ENCODE measurements at regions not wholly inside any gene's neighbourhood (a gene's known extent, or its start where the extent isn't known, plus 50 kb on each side); places are given as distances from the start of the nearest gene placed in this dataset.

DNA sequence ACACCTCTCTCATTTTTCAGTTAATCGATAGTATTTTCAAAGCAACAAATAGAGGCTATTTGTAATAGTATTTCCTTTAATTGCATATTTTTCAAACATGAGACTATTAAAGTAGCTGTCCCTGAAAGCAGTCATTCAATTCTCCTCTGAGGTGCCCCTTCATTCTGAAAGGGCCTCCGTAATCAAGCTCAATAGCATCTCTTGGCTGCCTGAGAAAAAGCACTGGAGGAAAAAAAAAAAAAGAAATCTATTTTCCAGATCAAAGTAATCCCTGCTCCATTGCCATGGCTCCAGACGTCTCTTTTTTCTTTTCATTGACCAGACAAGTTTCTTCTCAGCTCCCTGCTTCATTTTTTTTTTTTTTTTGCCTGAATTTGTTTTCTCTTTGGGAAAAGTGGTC, 154.5 kb upstream of the BLID start:
- Histone ChIP-seq H3K36me3 (ENCODE audit: control insufficient read depth in 3 of 3, insufficient read depth in 3 of 3, low read length in 3 of 3) (no peaks in the 10 kb centered on the region), H3K27me3 (ENCODE audit: control insufficient read depth in 3 of 3, insufficient read depth in 3 of 3, low read length in 3 of 3) (no peaks in the 10 kb centered on the region), H3K9me3 (ENCODE audit: control insufficient read depth in 3 of 3, low read length in 3 of 3) (no peaks in the 10 kb centered on the region), H3K4me3 (ENCODE audit: low read length in 3 of 3) (no peak overlapping the region), H3K4me1 (ENCODE audit: control insufficient read depth in 3 of 3, insufficient read depth in 3 of 3, low read length in 3 of 3) (peaks cover 11 to 16% (median 14%) of the 10 kb centered on the region in 3 donors), H3K27ac (ENCODE audit: low read depth, low read length) (peak overlapping the region; percentile 12), H3K9ac (ENCODE audit: low read depth in 1 of 3, low read length in 3 of 3) (no peak overlapping the region)

DNA sequence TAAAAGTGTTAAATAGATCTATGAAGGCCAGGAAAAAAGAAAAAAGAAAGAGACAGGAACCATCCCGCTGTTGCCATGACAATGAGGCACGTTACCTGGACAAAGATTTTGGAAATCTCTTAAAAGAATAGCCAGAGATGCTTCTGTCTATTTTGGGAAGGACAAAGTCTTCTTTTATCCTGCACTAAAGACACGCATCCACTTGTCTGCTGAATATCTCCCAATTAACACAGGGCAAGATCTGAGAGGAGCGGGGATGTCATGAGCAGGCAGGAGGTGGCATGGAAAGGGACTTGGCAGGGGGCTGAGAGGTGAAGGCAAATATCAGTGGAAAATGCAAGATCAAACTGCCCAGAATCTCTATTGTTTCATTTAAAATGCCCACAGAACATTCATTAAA, 153.8 kb upstream of the BLID start:
- Histone ChIP-seq H3K4me3 (ENCODE audit: low read length in 3 of 3) (no peak overlapping the region), H3K9me3 (ENCODE audit: control insufficient read depth in 3 of 3, low read length in 3 of 3) (no peaks in the 10 kb centered on the region), H3K36me3 (ENCODE audit: control insufficient read depth in 3 of 3, insufficient read depth in 3 of 3, low read length in 3 of 3) (no peaks in the 10 kb centered on the region), H3K4me1 (ENCODE audit: control insufficient read depth in 3 of 3, insufficient read depth in 3 of 3, low read length in 3 of 3) (peaks cover 11 to 16% (median 14%) of the 10 kb centered on the region in 3 donors), H3K27ac (ENCODE audit: low read depth, low read length) (no peak overlapping the region), H3K27me3 (ENCODE audit: control insufficient read depth in 3 of 3, insufficient read depth in 3 of 3, low read length in 3 of 3) (no peaks in the 10 kb centered on the region), H3K9ac (ENCODE audit: low read depth in 1 of 3, low read length in 3 of 3) (no peak overlapping the region)

DNA sequence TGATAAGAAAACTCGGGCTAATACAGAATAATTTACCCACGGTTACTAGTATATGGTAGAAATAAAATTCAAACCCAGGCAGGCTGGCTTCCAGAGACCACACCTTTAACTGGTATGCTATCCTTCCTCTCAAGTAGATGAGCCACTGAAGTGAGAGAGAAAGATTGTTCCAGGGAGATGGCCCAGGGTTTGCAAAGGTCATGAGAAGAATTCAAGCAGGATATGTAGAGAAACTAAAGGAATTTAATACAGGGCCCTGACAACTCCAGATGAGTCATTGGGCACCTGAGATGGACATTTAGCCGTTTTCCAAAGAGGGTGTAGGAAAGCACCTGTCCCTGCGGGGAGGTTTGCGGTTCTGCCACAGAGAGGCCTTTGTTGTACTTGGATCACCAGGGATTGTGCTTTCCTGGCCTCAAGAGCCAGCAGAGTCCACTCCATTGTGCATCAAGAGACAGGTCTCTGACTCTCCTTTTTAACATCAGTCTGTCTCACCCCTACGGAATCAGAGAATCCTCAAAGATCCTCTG, 152.7 kb upstream of the BLID start:
- no peak overlapping the region for H3K27ac ChIP-seq (ENCODE audit: low read depth, low read length)
- no peaks in the 10 kb centered on the region for H3K27me3 ChIP-seq (ENCODE audit: control insufficient read depth in 3 of 3, insufficient read depth in 3 of 3, low read length in 3 of 3)
- H3K9ac ChIP-seq (ENCODE audit: low read depth in 1 of 3, low read length in 3 of 3) = no peak overlapping the region

DNA sequence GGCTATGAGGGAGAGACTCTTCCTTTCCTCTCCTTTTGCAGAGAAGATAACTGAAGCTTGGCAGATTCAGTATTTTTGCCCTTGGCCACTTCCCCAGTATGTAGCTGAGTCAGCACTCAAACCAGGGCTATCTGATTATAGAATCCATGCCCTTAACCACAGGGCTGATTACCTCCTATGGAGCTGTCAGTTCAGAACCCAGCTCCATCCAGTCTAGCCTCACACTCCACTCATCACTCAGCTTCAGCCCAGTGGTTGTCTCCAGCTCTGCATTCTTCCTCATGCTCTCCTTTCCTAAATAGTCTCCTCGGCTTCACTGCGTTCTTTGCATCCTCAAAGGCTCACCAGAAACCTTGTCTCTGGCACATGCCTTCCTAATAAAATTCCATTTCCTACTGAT, 151.6 kb upstream of the BLID start:
- Histone ChIP-seq H3K4me1 (ENCODE audit: control insufficient read depth in 3 of 3, insufficient read depth in 3 of 3, low read length in 3 of 3) (peaks cover 11 to 16% (median 14%) of the 10 kb centered on the region in 3 donors), H3K4me3 (ENCODE audit: low read length in 3 of 3) (no peak overlapping the region), H3K27me3 (ENCODE audit: control insufficient read depth in 3 of 3, insufficient read depth in 3 of 3, low read length in 3 of 3) (no peaks in the 10 kb centered on the region), H3K9me3 (ENCODE audit: control insufficient read depth in 3 of 3, low read length in 3 of 3) (no peaks in the 10 kb centered on the region), H3K27ac (ENCODE audit: low read depth, low read length) (no peak overlapping the region), H3K36me3 (ENCODE audit: control insufficient read depth in 3 of 3, insufficient read depth in 3 of 3, low read length in 3 of 3) (no peaks in the 10 kb centered on the region), H3K9ac (ENCODE audit: low read depth in 1 of 3, low read length in 3 of 3) (no peak overlapping the region)

More for the DNA sequence above, 152.7 kb upstream of the BLID start:
- peaks cover 11 to 16% (median 14%) of the 10 kb centered on the region in 3 donors for H3K4me1 ChIP-seq (ENCODE audit: control insufficient read depth in 3 of 3, insufficient read depth in 3 of 3, low read length in 3 of 3)
- H3K4me3 ChIP-seq (ENCODE audit: low read length in 3 of 3) = no peak overlapping the region
- H3K9me3 ChIP-seq (ENCODE audit: control insufficient read depth in 3 of 3, low read length in 3 of 3) = no peaks in the 10 kb centered on the region
- H3K36me3 ChIP-seq (ENCODE audit: control insufficient read depth in 3 of 3, insufficient read depth in 3 of 3, low read length in 3 of 3) = no peaks in the 10 kb centered on the region

DNA sequence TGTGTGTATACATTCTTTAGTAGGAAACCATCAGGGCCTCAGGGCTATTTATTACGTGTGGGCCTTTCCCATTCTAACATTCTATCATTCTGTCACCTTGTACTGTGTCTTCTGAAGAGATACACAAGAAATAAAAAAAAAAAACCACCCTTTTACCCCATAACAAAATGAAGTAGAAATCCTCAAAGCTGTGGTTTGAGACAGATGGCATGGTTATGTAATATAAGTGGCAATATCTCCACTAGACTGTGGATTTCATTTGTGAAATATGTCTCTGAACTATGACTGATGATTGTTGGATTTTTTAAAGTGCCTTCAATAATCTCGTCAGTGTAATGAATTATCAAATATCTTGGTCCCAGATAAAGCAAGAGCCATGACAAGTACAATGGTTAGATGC, 150.0 kb upstream of the BLID start:
- H3K9ac ChIP-seq (ENCODE audit: low read depth in 1 of 3, low read length in 3 of 3) = no peak overlapping the region
- no peaks in the 10 kb centered on the region for H3K36me3 ChIP-seq (ENCODE audit: control insufficient read depth in 3 of 3, insufficient read depth in 3 of 3, low read length in 3 of 3)
- H3K4me1 ChIP-seq (ENCODE audit: control insufficient read depth in 3 of 3, insufficient read depth in 3 of 3, low read length in 3 of 3) = peaks cover under 1 to 2% (median 1%) of the 10 kb centered on the region in 3 donors
- no peak overlapping the region for H3K4me3 ChIP-seq (ENCODE audit: low read length in 3 of 3)
- no peaks in the 10 kb centered on the region for H3K9me3 ChIP-seq (ENCODE audit: control insufficient read depth in 3 of 3, low read length in 3 of 3)
- no peaks in the 10 kb centered on the region for H3K27me3 ChIP-seq (ENCODE audit: control insufficient read depth in 3 of 3, insufficient read depth in 3 of 3, low read length in 3 of 3)
- no peak overlapping the region for H3K27ac ChIP-seq (ENCODE audit: low read depth, low read length)

DNA sequence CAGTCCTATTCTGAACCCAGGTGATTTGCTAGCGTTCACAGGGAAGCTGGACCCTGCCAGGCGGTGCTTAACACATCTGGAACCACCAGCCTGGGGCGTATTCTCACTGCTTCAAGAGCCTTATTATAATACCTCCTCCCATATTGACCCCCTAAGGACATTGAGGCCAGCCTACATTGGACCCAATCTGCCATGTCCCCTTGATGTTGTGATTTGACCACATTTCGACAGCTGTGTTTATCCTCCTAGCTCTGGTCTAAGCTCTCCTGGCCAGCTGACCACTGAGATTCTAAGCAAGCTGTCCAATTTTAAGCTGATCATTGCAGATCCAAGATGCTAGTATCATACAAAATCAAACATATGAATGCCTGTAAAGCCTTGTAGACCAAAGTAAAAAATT, 148.1 kb upstream of the BLID start:
- H3K4me1 ChIP-seq (ENCODE audit: control insufficient read depth in 3 of 3, insufficient read depth in 3 of 3, low read length in 3 of 3) = peaks cover under 1 to 6% (median under 1%) of the 10 kb centered on the region in 3 donors
- no peak overlapping the region for H3K4me3 ChIP-seq (ENCODE audit: low read length in 3 of 3)
- H3K27me3 ChIP-seq (ENCODE audit: control insufficient read depth in 3 of 3, insufficient read depth in 3 of 3, low read length in 3 of 3) = no peaks in the 10 kb centered on the region
- no peaks in the 10 kb centered on the region for H3K9me3 ChIP-seq (ENCODE audit: control insufficient read depth in 3 of 3, low read length in 3 of 3)
- H3K27ac ChIP-seq (ENCODE audit: low read depth, low read length) = no peak overlapping the region
- no peak overlapping the region for H3K9ac ChIP-seq (ENCODE audit: low read depth in 1 of 3, low read length in 3 of 3)
- no peaks in the 10 kb centered on the region for H3K36me3 ChIP-seq (ENCODE audit: control insufficient read depth in 3 of 3, insufficient read depth in 3 of 3, low read length in 3 of 3)

DNA sequence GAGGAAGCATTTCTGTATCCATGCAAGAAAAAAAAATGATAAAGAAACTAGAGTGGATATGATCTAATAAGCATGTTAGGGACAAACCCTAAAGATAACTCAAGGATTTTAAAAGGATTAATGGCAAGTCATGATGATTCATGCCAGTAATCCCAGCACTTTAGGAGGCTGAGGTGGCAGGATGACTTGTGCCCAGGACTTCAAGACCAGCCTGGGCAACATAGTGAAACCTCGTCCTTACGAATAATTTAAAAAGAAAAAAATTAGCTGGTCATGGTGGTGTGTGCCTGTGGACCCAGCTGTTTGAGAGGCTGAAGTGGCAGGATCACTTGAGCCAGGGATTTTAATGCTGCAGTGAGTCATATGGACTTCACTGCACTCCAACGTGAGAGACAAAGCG, 145.5 kb upstream of the BLID start:
- H3K4me3 ChIP-seq (ENCODE audit: low read length in 3 of 3) = no peak overlapping the region
- H3K27me3 ChIP-seq (ENCODE audit: control insufficient read depth in 3 of 3, insufficient read depth in 3 of 3, low read length in 3 of 3) = no peaks in the 10 kb centered on the region

DNA sequence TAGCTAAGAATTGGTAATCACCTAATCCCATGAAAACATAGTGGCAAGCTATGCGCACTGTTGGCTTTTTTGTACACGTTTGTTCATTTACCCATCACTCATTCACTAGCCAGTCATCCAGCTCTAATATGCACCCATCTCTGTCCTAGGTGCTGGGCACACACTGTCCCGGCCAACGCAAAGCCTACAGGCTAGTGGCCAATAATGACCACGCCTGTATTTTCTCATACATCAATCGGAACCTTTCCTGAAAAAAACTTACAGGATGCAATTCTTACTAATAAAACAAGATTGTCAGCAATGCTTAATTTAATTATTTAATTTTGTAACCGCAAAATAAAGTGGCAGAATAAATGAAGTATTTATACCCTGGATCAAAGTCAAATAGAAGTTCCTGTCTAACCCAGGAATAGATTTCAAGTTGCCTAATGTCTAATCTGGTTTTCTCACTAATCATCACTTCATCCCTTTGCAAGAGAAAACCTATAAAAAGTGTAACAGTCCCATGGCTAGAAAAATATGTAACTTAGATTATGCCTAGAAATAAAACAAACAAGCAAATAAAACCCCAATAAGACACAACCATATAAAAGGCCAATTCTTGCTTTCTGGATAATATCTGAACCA, 143.3 kb upstream of the BLID start:
- H3K9me3 ChIP-seq (ENCODE audit: control insufficient read depth in 3 of 3, low read length in 3 of 3) = no peaks in the 10 kb centered on the region
- no peak overlapping the region for H3K9ac ChIP-seq (ENCODE audit: low read depth in 1 of 3, low read length in 3 of 3)
- H3K36me3 ChIP-seq (ENCODE audit: control insufficient read depth in 3 of 3, insufficient read depth in 3 of 3, low read length in 3 of 3) = no peaks in the 10 kb centered on the region
- no peak overlapping the region for H3K27ac ChIP-seq (ENCODE audit: low read depth, low read length)
- peaks cover 6 to 13% (median 8%) of the 10 kb centered on the region in 3 donors for H3K4me1 ChIP-seq (ENCODE audit: control insufficient read depth in 3 of 3, insufficient read depth in 3 of 3, low read length in 3 of 3)
- no peak overlapping the region for H3K4me3 ChIP-seq (ENCODE audit: low read length in 3 of 3)
- H3K27me3 ChIP-seq (ENCODE audit: control insufficient read depth in 3 of 3, insufficient read depth in 3 of 3, low read length in 3 of 3) = no peaks in the 10 kb centered on the region

More for the DNA sequence above, 145.5 kb upstream of the BLID start:
- Histone ChIP-seq H3K27ac (ENCODE audit: low read depth, low read length) (no peak overlapping the region), H3K9me3 (ENCODE audit: control insufficient read depth in 3 of 3, low read length in 3 of 3) (no peaks in the 10 kb centered on the region), H3K4me1 (ENCODE audit: control insufficient read depth in 3 of 3, insufficient read depth in 3 of 3, low read length in 3 of 3) (peaks cover 6 to 13% (median 8%) of the 10 kb centered on the region in 3 donors), H3K36me3 (ENCODE audit: control insufficient read depth in 3 of 3, insufficient read depth in 3 of 3, low read length in 3 of 3) (no peaks in the 10 kb centered on the region), H3K9ac (ENCODE audit: low read depth in 1 of 3, low read length in 3 of 3) (no peak overlapping the region)

DNA sequence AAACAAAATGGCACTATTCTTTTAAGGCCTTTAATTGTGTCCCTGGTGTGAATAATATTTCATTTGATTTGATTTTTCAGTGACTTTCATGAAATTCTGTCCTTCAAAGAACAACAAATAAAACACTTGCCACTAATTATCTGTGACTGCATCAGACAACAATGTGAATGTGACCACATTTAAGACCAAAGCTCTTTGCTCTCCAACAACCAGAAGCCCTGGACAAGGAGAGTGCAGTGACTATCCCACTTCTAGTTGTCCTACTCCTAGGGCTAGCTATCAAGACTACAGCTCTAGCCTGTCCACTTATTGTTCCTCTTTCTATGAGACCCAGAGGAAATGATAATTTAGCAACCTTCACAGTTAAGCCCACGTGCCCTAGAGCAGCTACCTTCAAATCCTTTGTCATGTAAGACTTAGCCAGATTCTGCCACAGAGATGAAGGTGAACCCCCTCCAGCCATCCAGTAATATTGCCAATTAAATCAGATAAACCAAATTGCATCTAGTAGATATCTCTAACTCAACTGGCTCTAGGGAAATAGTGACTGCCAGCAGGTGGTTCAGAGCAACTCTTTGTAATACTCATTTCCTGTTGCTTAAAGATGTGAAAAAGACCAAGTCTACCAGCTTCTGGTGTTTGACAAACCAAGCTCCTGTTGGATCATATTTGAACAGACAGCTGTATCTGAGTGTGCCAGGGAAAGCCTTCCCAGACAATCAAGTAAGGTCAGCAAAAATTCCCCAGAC, 142.6 kb upstream of the BLID start:
- Histone ChIP-seq H3K27ac (ENCODE audit: low read depth, low read length) (no peak overlapping the region), H3K27me3 (ENCODE audit: control insufficient read depth in 3 of 3, insufficient read depth in 3 of 3, low read length in 3 of 3) (no peaks in the 10 kb centered on the region)

DNA sequence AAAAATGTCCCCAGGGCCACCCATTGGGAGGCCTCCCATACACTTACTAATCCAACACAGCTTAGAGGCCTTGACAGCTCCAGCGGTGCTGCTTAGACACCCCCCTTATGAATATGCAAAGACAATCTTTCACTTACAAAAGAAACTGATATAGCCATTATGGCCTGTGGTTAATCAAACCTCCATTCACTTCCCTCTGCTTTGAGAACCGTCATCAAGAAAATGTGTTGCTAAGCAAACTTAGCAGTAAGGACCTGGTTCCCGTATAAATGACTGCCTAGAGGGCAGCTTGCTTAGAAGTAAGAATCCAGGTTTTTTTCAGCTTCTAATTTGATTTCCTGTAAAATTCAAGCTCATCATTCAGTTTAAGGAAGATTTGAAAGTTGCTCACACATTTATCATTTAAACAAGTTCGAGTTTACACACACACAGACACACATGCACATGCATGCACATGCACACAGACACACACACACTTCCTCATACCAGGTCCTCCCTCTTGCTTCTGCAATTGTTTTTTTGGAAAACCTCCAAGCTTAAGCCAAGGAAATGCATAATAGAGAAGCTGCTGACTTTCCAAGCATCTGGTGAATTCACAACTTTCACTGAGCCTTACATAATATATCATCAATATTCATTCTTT, 137.7 kb upstream of the BLID start:
- Histone ChIP-seq H3K9me3 (ENCODE audit: control insufficient read depth in 3 of 3, low read length in 3 of 3) (no peaks in the 10 kb centered on the region), H3K4me1 (ENCODE audit: control insufficient read depth in 3 of 3, insufficient read depth in 3 of 3, low read length in 3 of 3) (peaks cover 3 to 10% (median 9%) of the 10 kb centered on the region in 3 donors), H3K27ac (ENCODE audit: low read depth, low read length) (no peak overlapping the region), H3K36me3 (ENCODE audit: control insufficient read depth in 3 of 3, insufficient read depth in 3 of 3, low read length in 3 of 3) (no peaks in the 10 kb centered on the region), H3K27me3 (ENCODE audit: control insufficient read depth in 3 of 3, insufficient read depth in 3 of 3, low read length in 3 of 3) (no peaks in the 10 kb centered on the region), H3K9ac (ENCODE audit: low read depth in 1 of 3, low read length in 3 of 3) (no peak overlapping the region), H3K4me3 (ENCODE audit: low read length in 3 of 3) (no peak overlapping the region)

More for the DNA sequence above, 142.6 kb upstream of the BLID start:
- Histone ChIP-seq H3K9me3 (ENCODE audit: control insufficient read depth in 3 of 3, low read length in 3 of 3) (no peaks in the 10 kb centered on the region), H3K9ac (ENCODE audit: low read depth in 1 of 3, low read length in 3 of 3) (no peak overlapping the region), H3K4me3 (ENCODE audit: low read length in 3 of 3) (no peak overlapping the region), H3K4me1 (ENCODE audit: control insufficient read depth in 3 of 3, insufficient read depth in 3 of 3, low read length in 3 of 3) (peaks cover 6 to 13% (median 9%) of the 10 kb centered on the region in 3 donors), H3K36me3 (ENCODE audit: control insufficient read depth in 3 of 3, insufficient read depth in 3 of 3, low read length in 3 of 3) (no peaks in the 10 kb centered on the region)
